Ovary (tissue), 3 donors: ENCODE measurements at regions not wholly inside any gene's neighbourhood (a gene's known extent, or its start where the extent isn't known, plus 50 kb on each side); places are given as distances from the start of the nearest gene placed in this dataset.

ENCODE experiments used
- EP300 ChIP-seq: sonication (generic); formaldehyde crosslinking; IDR thresholded peaks from one replicate; pipeline ENCODE4 v1.6.1; 2017; ENCODE audit warnings: antibody characterized with exemption
- POLR2A ChIP-seq: fragments of 450-650 bp; IDR thresholded peaks from one replicate; pipeline ENCODE4 v1.6.1; 2017; ENCODE audit warnings: antibody characterized with exemption, mild to moderate bottlenecking, moderate library complexity
- TF ChIP-seq, protein P1 (sequence below), 3 donors: fragments of 450-650 bp in 2 of 3; fragments of 200-600 bp in 1 of 3; IDR thresholded peaks; one replicate each; pipeline versions ENCODE4 v1.5.1 to v1.8.0; 2016 to 2022; ENCODE audit warnings: antibody characterized with exemption in 3 of 3, mild to moderate bottlenecking in 1 of 3
- donor health status: DM: no; HTN: no; CAD: no.

GRCh38 chr3:107206945-107207344, 170.3 kb upstream of the CCDC54 start:
- TF ChIP-seq, protein P1, sequence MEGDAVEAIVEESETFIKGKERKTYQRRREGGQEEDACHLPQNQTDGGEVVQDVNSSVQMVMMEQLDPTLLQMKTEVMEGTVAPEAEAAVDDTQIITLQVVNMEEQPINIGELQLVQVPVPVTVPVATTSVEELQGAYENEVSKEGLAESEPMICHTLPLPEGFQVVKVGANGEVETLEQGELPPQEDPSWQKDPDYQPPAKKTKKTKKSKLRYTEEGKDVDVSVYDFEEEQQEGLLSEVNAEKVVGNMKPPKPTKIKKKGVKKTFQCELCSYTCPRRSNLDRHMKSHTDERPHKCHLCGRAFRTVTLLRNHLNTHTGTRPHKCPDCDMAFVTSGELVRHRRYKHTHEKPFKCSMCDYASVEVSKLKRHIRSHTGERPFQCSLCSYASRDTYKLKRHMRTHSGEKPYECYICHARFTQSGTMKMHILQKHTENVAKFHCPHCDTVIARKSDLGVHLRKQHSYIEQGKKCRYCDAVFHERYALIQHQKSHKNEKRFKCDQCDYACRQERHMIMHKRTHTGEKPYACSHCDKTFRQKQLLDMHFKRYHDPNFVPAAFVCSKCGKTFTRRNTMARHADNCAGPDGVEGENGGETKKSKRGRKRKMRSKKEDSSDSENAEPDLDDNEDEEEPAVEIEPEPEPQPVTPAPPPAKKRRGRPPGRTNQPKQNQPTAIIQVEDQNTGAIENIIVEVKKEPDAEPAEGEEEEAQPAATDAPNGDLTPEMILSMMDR (IDR thresholded peaks at IDR 0.05), result no peak
- TF ChIP-seq POLR2A (no peak), EP300 (no peak)
